Stimulated activated CD4-positive, alpha-beta T cell treated with anti-CD3 and anti-CD28 coated beads, Interleukin-15, amount 100 ng/mL, for 48 hours (primary cell): ENCODE measurements at regions not wholly inside any gene's neighbourhood (a gene's known extent, or its start where the extent isn't known, plus 50 kb on each side); places are given as distances from the start of the nearest gene placed in this dataset.

Experiments used
- DNase-seq, 2 donors: peaks; one replicate each; pipeline ENCODE4 v3.0.0-alpha.2; 2020; ENCODE audit warnings: low read depth in 2 of 2

DNA sequence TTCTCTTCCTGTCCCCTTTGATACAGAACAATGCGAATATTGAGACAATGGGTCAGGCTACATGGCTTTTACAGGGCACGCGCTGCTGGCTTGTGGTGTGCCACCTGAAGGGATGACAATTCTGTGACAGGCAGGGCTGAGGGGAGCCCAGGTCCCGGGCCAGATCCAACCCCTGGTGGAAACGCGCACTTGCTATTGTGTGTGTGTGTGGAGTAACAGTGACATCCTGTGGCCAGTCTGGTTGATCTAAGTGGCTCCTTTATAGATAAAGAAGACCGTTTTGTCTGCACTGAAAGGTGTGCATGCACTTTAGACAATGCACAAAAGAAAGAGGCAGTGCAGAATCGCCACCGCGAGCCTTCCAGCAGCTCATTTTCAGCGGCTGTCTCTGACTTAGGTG lies 273.6 kb downstream of the HRH4 start:
- DNase-seq: no peak

DNA sequence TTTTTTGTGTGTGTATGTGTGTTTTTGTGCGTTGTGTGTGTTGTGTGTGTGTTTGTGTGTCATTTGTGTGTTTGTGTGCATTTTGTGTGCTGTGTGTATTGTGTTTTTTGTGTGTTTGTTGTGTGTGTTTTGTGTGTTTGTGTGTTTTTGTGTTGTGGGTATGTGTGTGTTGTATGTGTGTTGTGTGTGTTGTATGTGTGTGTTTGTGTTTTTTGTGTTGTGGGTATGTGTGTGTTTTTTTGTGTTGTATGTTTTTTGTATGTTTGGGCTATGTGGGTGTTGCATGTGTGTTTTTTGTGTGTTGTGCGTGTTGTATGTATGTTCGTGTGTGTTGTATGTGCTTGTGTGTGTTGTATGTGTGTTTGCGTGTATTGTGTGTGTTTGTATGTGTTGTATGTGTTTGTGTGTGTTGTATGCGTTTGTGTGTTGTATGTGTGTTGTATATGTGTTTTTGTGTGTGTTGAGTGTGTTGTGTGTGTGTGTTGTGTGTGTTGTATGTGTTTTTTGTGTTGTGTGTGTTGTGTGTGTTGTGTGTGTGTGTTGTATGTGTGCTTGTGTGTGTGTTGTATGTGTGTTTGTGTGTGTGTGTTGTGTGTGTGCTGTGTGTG lies 275.3 kb downstream of the HRH4 start:
- no peak for DNase-seq

DNA sequence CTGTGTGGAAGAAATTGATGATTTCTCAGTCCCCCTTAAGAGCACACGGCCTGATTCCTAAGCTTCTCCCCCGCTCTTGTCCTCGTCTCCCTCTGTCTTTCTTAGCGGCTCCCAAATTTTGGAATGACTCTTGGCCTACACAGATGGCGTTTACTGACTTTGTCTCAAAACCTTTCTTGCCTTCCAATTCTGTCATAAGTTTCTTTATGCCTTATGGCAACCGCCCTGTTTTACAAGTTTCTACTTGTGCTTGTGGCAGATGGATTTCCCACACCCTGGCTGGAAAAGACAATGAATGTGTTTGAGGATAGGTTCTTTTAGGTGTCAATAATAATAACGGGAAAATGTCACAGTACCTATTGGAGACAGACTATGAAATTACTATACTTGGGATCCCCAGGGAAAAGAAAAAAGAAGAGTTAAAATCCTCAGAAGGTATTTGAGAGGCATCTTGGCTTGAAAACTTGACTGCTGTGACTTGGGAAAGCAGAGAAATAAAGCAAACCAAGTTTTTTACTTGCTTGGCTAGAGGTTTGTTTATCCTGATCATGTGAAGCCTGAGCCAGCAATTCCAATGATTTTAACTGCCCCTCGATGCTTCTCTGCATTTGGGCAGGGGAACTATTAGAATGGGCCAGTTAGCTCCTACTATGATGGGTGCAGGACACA lies 276.4 kb downstream of the HRH4 start:
- DNase-seq: no peak

DNA sequence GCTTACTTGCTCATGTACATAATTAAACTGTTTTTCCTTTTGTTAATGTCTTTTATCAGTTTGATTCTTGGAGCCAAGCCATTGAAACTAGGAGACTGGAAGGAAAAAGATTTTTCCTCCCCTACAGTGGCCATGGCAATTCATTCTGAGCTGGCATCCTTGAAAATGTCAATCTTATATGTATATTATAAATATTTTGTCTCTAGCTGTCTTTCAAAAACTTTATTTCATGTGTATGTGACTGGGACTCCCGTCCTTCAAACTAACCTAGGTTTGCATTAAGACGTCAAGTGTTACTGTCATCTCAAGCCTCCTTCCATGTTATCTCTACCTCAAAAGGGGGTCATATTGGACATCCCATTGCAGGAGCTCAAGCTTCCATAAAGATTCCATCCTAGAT lies 280.4 kb downstream of the HRH4 start:
- DNase-seq: no peak

DNA sequence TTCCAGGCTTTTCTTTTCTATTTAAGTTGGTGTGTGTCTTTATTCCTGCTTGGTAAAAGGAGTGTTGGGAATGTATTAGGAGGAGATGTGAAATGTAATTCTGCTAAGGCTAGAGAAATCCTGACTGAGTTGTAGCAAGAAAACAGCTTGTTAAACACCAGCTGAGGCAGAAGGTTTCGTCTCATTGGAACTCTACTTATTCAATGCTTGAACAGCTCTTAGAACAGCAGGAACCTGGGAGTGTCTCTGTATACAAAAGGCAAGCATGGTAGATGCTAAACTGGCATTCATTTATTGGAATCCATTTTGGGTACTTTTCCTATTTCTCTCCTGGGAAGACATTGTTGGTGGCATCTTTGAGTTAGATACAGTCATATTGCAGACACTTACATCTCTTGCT lies 280.9 kb downstream of the HRH4 start:
- no peak for DNase-seq

DNA sequence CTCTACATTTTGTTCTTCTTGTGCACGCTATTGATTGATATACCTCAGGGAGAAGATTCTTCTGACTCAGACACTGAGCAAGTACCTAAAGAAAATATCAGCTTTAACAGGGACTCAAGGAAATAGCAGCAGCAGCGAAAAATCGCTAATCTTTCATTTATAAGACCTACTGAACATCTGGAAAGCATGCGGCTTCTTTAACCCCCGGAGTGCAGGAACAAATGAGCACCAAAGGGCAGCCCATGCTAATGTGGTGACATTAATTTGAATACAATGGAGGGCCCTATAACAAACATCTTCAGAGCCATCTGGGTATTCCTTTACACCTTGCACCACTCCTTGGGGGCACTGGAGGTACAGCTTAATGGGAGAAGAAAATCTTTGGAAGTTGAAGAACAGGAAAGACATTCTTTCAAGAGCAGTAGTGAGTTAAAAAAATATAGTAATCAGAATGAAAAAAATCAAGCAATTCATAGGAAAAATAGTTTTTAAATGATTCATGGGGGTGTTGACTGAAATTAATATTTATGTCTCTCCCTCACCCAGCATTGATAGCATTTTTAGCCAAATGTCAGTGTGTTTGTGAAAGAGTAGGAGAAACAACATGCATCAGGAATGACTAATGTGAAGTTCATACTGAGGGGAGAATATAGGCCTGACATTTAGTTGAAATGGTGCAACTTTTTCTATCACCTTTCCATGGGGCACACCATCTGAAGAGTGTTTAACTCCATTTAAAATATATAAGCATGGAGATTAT lies 281.7 kb downstream of the HRH4 start:
- no peak for DNase-seq

DNA sequence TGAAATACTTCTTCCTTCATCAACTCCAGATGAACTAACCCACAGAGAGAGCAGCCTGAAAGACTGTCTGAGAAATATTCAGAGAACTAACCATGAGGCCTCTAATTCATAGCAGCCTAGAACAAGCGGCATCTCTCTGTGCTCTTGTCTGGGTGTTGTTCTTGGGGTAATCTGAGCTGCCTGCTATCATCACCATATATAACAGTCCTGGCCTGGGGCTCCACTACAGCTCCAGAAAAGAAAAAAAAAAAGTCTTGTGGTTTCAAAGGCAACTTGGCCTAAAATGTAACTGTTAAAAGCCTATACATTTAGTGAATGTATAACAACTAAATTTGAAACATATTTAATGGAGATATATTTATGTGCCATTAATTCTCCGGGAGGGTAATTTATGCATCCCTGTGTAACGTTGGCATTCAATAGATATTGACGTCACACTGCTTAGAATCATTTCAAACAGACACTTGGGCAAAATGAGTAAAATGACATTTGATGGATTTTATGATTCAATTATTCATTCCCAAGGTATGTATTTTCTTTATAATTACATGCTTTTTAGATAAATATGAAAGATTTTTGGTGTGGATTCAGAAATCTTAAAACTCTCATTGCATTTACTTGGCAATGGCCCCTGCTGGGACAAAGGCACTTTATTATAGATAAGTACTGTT lies 294.3 kb downstream of the HRH4 start:
- no peak for DNase-seq

DNA sequence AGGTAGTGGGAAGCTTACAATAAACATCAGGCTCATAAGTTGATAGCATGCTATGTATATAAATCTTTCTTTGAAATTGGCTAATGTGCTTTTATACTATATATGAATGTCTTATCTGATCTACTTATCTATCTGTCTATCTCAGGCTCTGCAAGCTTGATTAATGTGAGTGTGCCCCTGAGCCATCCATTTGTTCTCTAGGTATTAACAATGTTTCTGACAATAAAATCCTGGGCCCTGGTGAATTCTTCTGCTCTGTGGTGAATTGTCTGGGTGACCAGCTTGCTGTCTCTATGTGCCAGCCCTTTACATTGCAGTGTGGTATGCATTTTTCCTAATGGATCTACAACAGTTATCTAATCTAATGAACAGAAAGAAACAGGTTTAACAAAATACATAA lies 295.9 kb downstream of the HRH4 start:
- DNase-seq: no peak

DNA sequence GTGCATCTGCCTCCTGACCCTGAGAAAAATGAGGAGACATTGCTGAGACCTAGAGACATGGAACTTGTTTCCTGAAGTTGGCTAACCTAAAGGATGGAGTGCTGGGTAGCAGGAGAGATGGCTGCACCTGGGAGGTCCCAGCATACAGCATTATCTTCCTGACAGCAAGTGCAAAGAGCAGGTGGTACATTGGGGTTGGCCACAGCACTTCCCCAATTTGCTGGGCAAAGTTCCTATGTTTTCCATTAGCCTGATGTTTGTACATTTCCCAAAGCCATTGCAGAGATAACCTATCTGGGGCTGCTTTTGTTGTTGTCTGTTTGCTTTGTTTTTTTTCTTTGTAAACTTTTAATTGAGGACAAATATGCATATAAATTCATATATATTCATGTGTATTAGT lies 296.7 kb downstream of the HRH4 start:
- no peak for DNase-seq

DNA sequence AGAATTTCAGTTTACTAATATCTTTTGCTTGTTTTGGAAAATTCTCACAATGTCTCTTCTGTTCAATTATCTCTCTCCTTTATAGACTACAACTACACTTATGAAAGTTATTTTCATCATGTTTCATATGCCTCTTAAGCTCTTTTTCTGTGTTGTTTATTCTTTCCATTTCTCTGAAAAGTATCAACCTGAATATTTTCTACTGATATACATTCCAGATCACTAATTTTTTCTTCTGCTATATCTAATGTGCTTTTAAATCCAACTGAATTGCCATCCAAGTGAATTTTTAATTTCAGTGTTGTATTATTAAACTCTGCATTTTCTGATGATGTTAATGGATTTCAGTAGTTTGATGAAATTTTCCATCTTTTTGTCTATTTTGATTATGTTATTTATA lies 301.3 kb downstream of the HRH4 start:
- DNase-seq: no peak

DNA sequence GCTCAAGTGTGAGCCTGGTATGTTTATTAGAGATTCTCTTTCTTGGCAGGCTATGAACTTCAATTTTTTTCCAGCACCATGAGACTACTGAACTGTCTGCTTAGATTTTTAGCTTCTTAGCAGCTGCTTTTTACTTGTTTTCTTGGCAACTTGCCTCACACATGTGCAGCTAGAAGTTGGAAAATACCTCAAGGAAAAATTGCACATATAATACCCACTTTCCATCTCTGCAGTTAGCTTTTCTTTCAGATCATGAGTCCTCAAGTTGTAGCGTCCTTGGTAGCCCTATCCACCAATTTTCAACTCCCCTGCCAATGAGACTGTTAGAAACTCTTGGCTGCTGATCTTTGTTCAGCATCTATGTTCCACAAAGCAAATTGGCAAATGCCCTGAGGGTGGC lies 302.1 kb downstream of the HRH4 start:
- DNase-seq: no peak

DNA sequence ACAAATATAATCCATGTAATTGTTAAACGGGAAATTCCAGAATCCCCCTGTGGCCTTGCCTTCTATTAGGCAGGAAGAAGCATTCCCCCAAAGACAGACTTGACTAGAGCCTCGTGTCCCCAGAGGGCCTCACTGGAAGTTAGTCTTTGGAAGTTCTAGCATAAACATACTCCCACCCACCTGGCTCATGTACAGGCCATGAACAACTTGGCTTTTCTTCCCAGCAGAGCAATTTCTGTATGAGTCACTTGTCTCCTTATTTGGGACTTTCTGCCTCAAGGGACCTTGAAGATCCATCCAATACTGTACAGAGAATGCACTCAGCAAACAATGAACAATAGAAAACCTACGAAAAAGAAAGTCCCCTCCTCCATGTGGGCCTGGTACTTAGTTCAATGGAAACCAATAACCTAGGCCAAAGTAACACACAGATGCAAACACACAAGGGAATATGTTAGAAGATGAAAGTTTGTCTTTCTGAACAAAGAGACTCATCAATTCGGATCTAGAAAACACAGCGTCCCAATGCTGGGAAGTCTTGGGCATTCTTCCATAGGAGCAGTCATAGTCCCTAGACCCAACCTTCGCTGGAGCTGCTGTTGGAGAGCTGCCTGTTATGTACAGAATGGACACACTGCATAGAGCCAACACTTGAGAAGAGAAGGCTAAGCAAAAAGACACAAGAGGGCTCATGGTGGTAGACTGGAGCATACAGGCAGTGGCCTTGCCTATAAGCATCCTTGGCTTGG lies 303.5 kb downstream of the HRH4 start:
- DNase-seq: no peak

DNA sequence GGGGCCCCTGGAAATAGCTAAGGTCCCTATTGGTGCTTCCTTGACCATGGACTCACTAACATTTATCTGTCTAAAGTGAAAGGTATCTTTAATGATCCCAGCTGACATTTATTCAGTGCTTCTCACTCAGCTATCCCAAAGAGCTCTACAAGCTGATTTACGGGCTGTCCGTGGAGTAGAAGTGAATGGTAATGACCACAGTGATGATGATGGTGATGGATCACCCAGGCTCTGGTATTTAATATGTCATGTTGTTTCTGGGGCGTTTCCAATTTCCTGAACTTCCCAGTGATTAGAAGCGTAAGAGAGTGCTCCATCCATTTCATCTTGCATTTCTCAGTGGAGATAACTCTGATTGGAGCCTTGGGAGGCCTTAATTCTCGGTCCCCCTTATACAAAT lies 304.3 kb downstream of the HRH4 start:
- DNase-seq: no peak

DNA sequence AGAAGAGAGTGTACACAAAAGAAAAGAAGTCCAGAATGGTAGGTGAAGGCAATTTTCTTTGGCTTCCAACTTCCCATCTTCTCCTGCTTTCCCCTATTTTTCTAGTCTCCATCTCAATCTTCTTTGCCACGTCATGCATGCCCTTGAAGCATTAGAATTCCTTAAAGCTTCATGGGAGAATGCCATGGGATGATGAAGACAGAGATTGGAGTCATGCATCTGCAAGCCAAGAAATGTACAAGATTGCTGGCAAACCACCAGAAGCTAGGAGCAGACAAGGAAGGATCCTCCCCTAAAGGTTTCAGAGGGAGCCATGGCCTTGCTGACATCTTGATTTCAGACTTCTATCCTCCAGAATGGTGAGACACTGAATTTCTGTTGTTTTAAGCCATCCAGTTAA lies 305.9 kb downstream of the HRH4 start:
- DNase-seq: no peak

DNA sequence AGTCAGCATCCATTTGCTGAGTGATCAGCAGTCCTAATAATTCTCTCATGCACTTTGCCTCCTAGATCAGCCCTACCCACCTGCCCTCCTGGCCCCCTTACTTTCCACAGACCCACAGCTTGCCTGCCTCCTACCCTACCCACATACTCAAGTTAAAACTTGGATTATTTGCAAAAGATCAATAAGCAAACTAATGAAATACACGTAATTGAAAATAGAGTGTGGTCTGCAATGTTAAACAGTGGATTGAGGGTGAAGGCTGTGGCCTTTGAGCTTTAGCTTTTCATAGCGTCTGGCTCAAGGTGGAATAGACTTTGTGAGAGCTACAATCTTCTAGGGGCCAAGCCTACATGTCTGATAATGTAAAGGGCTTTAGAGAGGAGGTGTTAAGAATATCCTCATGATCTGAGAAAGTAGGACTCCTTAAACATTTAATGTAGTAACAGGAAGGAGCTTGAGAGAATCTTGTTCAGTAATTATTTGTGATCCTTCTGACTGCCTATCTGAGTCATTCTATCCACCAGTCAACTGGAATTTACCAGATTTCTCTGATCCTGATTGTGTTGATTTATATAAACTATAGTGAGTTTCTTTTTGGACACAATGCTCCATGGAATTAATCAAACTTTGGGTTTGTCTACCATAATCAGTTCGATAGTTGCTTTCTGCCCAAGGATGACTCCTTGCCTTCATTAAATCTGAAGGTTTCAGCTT lies 310.0 kb downstream of the HRH4 start:
- DNase-seq: no peak

DNA sequence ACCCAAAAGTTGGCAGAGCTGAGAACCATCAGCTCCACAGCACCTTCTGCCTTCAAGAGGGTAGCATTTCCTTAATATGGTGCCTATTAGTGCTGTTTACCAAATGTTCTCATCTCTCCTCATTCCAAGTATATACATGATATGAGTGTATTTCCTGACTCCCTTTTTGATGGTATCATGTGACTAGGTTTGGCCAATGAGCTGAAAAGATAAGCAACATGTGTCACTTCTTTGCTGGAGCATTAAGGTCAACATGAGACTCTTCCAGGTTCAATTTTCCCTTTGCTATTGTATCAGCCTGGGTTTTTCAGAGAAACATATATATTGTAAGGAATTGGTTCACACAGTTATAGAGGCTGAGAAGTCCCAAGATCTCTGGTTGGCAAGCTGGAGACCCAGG lies 310.9 kb downstream of the HRH4 start:
- no peak for DNase-seq

DNA sequence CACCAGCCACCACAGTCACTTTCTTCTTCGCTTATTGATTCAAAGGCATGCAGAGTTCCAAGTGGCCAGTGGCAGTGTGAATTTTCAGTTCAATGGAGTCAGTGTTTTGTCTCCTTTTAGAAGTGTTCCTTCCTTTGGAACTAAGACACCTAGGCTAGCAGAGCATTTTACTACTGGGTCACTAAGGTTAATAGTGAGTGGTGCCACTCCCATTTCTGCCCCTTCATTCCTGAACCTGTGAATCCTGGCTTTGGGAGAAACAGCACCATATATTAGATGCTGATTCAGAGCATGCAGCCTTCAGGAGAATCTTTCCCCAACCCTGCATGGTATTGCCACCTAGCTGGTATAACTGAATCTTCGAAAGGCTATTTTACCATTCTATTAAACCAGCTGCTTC lies 312.7 kb downstream of the HRH4 start:
- no peak for DNase-seq

DNA sequence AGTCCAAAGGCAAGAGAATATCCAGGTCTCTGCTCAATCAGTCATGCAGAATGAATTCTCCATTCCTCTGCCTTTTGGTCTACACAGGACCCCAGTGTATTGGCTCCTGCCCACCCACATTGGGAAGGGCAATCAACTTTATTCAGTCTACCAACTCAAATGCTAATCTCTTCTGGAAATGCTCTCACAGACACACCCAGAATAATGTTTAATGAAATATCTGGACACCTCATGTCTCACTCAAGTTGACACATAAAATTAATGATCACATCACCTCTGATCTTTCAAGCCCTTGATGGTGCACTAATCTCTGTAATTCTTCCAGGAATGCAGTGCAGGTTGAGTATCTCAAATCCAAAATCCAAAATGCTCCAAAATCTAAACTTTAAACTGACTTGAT lies 315.6 kb downstream of the HRH4 start:
- DNase-seq: no peak

DNA sequence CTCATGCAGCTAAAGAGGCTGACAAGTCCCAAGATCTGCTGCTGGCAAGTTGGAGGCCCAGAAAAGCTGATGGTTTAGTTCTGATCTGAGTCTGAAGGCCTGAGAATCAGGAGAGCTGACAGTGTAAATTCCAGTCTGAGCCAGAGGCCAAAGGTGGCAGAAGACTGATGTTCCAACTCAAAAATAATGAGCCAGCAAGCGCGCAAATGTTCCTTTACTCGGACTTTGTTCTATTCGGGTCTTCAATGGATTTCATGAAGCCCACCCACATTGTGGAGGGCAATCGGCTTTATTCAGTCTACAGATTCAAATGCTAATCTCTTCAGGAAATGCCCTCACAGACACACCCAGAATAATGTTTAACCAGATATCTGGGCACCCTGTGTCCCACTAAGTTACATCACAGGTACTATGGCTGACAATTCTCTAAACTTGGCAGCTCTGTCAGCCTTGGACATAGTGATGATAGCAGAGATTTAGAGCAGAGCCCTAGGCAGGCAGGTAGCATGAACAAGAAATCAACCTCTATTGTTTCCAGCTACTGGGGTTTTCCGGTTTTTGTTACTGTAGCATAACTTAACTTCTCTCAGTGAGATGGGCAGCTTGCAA lies 318.5 kb downstream of the HRH4 start:
- no peak for DNase-seq

DNA sequence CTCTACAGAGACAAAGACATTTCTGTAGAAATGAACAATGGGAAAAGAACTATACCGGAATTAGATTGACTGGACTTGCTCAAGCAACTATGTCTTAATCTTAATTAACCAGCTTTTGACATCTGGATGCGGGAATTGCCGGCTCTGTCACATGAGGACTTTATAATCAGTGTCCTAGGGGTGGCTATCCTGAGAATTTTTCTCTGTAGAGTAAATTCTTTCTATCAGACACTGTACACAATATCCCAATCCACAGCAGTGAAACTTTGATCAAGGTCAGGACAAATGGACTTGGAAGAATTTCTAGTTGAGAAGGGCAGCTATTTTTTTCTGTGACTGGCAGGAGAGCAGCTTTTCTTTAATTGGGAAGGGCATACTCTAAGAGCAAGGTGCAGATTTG lies 322.1 kb downstream of the HRH4 start:
- DNase-seq: no peak

DNA sequence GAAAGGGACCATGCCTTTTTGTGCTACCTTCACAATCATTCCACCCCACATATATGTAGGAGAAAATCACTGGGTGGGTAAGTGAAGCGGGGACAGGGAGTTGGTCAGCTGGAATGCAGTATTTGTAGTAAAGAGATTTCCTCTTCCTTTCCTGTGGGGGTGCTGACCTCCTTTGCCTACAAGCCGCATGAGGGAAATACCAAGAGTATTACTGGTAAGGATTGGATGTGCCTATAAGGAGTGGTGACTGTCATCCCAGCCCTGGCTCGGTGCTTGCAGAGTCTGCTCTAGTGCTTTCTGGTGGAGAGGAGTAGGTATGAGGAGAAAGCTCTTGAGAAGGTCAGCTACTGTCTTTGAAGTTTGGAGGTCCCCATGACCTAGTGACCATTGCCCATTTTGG lies 324.6 kb downstream of the HRH4 start:
- DNase-seq: no peak
